ENCODE measurements at regions not wholly inside any gene's neighbourhood (a gene's known extent, or its start where the extent isn't known, plus 50 kb on each side); places are given as distances from the start of the nearest gene placed in this dataset.

DNA sequence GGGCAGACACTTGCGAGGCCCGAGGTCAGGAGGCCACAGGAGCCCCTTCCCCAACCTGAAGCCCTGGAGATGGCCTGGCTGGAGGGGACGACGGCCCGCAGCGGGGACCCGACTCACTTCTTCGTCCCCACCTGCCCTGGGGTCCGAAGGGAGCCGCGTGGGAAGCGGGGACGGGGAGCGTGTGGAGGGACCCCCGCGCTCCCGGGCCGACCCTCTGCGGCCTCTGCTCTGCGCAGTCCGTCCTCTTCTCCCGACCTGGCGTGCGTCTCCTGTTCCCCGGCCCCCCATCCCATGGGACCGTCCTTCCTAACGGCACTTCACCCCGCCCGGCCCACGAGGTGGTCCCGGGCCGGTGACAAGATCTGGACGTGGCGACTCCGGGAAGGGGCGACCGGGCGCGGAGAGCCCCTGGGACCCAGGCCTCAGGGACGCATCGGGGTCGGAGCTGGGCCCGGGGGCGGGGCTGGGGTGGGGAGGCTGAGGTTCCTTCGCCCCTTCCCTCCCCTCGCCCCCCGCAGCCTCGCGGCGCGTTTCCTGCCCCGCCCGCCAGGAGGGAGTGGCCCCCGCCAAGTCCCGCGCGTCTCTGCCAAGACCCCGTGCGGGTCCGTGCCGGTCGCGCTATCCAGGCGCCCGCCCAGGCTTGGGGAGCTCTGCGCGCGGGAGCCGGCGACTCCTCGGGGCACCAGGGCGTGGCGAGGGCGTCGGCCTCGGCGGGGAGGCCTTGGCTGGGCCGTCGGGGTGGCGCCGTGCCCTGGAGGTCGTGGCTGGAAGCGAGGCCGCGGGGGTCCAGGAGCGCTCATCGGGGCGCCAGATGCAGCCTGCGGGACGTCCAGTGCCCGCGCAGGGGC lies 97.1 kb downstream of the TNFAIP2 start:
- DNase-seq (ENCODE audit: low spot score) = no peak
- TF ChIP-seq, protein P1, sequence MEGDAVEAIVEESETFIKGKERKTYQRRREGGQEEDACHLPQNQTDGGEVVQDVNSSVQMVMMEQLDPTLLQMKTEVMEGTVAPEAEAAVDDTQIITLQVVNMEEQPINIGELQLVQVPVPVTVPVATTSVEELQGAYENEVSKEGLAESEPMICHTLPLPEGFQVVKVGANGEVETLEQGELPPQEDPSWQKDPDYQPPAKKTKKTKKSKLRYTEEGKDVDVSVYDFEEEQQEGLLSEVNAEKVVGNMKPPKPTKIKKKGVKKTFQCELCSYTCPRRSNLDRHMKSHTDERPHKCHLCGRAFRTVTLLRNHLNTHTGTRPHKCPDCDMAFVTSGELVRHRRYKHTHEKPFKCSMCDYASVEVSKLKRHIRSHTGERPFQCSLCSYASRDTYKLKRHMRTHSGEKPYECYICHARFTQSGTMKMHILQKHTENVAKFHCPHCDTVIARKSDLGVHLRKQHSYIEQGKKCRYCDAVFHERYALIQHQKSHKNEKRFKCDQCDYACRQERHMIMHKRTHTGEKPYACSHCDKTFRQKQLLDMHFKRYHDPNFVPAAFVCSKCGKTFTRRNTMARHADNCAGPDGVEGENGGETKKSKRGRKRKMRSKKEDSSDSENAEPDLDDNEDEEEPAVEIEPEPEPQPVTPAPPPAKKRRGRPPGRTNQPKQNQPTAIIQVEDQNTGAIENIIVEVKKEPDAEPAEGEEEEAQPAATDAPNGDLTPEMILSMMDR (IDR thresholded peaks at IDR 0.05; ENCODE audit: extremely low read depth, missing control alignments) = no peak

DNA sequence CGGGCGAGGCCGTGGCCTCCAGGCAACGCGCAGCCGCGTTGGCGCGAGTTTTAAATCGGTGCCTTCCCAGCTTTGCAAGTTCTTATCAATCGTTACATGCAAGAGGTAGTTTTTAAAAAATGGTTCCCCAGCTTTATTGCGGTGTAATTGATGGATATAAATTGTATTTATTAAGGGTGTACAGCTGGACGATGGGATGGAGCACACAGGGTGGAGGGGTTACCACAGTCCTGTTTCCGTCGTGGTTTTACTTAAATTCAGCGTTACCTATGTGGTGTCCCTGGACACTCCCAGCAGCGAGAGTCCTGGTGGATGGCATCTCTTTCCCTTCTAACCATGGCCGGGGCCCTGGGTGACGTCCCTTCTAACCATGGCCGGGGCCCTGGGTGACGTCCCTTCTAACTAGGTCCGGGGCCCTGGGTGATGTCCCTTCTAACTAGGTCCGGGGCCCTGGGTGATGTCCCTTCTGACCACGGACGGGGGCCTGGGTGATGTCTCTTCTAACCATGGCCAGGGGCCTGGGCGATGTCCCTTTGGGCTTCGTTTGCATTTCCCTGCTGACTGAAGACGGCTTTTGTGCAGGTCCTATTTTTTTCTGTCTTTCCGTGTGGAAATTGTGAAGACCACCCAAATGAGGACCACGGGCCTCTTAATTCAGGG lies 97.9 kb downstream of the TNFAIP2 start:
- no peak for DNase-seq (ENCODE audit: low spot score)
- TF ChIP-seq, protein P1 (IDR thresholded peaks at IDR 0.05; ENCODE audit: extremely low read depth, missing control alignments) = no peak

DNA sequence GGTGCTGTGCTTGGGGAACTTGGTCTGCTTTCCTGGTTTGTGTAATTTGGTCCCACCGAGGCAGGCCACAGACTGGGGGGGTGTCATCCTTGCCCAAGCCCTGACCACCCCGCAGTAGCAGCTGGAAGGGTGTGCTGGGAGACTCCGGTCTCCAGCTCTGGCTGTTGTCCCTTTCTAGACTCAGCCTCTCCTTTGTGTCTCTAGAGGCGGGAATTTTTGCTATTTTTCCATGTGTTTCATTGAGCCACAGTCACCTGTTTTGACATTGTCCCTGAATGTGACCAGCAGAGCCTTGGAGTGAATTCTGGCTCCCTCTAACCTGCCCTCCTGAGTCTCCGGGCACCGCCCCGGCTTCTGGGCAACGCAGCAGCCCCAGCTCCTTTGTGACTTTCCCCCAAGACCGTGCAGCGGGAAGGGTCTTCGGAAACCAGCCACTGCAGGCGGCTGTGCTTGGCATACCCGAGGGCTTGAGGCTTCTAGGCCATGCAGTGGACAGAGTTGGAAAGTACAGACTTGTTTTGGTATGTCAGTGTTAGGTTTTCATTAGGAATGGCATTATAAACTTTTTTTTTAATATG lies 98.6 kb downstream of the TNFAIP2 start:
- TF ChIP-seq, protein P1 (IDR thresholded peaks at IDR 0.05; ENCODE audit: extremely low read depth, missing control alignments) = no peak
- peak; percentile 25 for DNase-seq (ENCODE audit: low spot score)

DNA sequence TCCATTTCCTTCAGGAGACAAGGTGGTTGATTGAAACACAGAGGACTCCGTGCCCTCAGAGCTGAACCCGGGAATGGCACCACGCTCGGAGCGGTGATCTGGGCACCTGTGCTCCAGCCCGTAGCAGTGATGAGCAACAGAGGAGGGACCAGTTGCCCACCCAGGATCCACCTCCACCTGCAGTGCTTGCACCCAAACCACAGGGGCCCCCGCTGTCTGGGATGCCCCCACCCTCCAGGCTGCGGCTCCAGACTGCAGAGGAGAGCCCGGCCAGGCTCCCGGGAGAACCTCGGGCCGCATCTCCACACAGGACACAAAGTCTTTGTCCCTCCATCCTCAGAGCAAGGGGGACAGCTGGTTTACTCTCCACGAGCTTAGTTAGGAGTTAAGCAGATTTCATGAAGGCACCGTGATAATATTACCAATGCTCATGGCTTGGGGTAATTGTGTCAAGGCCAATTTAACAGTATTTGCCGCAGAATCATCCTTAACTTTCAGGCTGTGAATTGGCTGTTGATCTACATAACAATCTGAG lies 100.6 kb downstream of the TNFAIP2 start:
- TF ChIP-seq, protein P1 (IDR thresholded peaks at IDR 0.05; ENCODE audit: extremely low read depth, missing control alignments) = no peak
- peak; percentile 17 for DNase-seq (ENCODE audit: low spot score)

DNA sequence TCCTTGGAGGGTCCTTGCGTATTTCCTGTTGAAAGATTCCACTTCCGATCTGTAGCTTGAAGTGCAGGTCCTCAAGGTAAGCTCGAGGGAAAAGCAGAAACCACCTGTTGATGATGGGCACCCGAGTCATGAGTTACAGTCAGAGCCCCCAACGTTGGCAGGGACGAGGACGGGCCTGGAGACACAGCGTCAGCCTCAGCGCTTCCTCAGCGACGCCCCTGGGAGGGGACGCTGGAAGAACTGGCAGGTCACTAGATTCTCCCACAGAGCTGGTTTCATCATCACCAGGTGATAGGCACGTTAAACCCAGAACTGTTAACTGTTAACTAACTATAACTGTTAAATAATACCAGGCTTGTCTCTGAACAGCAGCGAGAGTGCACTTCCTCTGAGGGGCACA lies 101.8 kb downstream of the TNFAIP2 start:
- DNase-seq (ENCODE audit: low spot score) = no peak
- TF ChIP-seq, protein P1 (IDR thresholded peaks at IDR 0.05; ENCODE audit: extremely low read depth, missing control alignments) = no peak

DNA sequence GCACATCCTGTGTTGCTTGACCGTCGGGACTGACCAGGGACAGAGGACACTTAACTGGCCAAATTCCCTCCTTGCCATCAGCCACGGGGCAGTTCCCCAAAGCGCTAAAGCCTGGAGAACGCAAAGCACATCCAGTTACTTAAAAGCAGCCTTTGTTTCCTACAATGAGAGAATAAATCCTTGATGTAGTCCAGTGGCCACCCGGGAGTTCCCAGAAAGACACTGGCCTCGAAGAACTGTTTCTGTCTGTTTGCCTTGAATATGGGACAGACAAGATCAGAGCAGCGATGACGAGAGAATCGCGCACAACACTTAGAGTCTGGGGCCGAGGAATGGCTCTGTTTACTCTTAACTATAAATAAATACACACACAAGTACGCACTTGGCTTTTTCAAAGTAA lies 102.2 kb downstream of the TNFAIP2 start:
- DNase-seq (ENCODE audit: low spot score) = peak; percentile 22
- TF ChIP-seq, protein P1 (IDR thresholded peaks at IDR 0.05; ENCODE audit: extremely low read depth, missing control alignments) = no peak

Data from GM20000 (cell line).